ENCODE measurements at regions not wholly inside any gene's neighbourhood (a gene's known extent, or its start where the extent isn't known, plus 50 kb on each side); places are given as distances from the start of the nearest gene placed in this dataset.

DNA sequence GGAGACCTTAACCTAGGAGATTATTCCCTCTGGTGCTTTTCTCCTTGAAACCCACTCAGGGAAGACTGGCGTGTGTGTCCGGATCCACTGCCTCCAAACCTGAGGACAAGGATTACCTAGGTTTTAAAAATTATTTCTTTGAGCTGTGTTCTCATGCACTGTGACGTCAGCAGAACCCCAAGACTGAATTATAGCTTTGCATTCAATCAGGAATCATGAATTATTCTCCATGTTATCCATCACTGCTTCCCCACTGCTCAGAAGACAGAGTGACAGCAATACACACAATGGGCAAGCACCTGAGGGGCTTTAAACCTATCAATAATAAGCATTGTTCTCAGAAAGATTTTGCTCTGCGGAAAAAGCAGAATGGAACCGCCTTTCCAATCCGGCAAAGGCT lies 253.2 kb upstream of the FOXD3 start:
- Histone ChIP-seq H4K20me1 (ENCODE audit: control insufficient read depth, extremely low read depth, insufficient read depth, low read length) (no peaks in the 10 kb centered on the region), H3K27me3 (ENCODE audit: control insufficient read depth, extremely low read depth, insufficient read depth, low read length) (peaks cover 24% of the 10 kb centered on the region), H3K9me1 (ENCODE audit: control insufficient read depth, extremely low read depth, insufficient read depth, low read length) (no peaks in the 10 kb centered on the region), H3K4me1 (ENCODE audit: control insufficient read depth, extremely low read depth, insufficient read depth, low read length) (no peaks in the 10 kb centered on the region), H3K9me3 (ENCODE audit: control insufficient read depth, low read depth, low read length) (no peaks in the 10 kb centered on the region), H3K27ac (ENCODE audit: control insufficient read depth, insufficient read depth, low read length) (no peak overlapping the region), H3K36me3 (ENCODE audit: control insufficient read depth in 2 of 2, extremely low read depth in 1 of 2, insufficient read depth in 2 of 2, low read length in 2 of 2) (no peaks in the 10 kb centered on the region), H3K4me3 (ENCODE audit: control insufficient read depth in 2 of 3, extremely low read depth in 1 of 3, insufficient read depth in 2 of 3, low read depth in 1 of 3, low read length in 3 of 3) (no peak overlapping the region), H3K4me2 (ENCODE audit: control insufficient read depth, extremely low read depth, insufficient read depth, low read depth, low read length) (no peak overlapping the region), H3K79me2 (ENCODE audit: control insufficient read depth, insufficient read depth, low read length) (no peaks in the 10 kb centered on the region), H2AFZ (ENCODE audit: control insufficient read depth, low read length) (no peak overlapping the region), H3K9ac (ENCODE audit: control insufficient read depth, extremely low read depth, insufficient read depth, low read length) (no peak overlapping the region)
- TF ChIP-seq EZH2 (IDR thresholded peaks at IDR 0.05; ENCODE audit: low read length) (no peak), CTCF (optimal IDR thresholded peaks at IDR 0.05 in 1 of 3, IDR thresholded peaks at IDR 0.05 in 1 of 3, conservative IDR thresholded peaks at IDR 0.05 in 1 of 3; ENCODE audit: extremely low read depth in 1 of 3, insufficient read depth in 2 of 3, low read length in 3 of 3) (no peak)
- dilution Hi-C loops (cut with MboI; ENCODE audit: extremely low pct_ligation_motif_present, low sequenced_read_pairs): no loop called here
- DNase-seq (ENCODE audit: low read depth, low spot score) (no peak), FAIRE-seq (no peak)

GRCh38 chr1:63073309-63074306 lies 248.8 kb upstream of the FOXD3 start:
- dilution Hi-C loops (cut with MboI; ENCODE audit: extremely low pct_ligation_motif_present, low sequenced_read_pairs): no loop called here

More at GRCh38 chr1:63073309-63074306, 248.8 kb upstream of the FOXD3 start:
- TF ChIP-seq CTCF (optimal IDR thresholded peaks at IDR 0.05 in 1 of 3, IDR thresholded peaks at IDR 0.05 in 1 of 3, conservative IDR thresholded peaks at IDR 0.05 in 1 of 3; ENCODE audit: extremely low read depth in 1 of 3, insufficient read depth in 2 of 3, low read length in 3 of 3): peak in 2 of 3 experiments; percentile 38 to 46
- TF ChIP-seq EZH2 (IDR thresholded peaks at IDR 0.05; ENCODE audit: low read length): peak; percentile 60
- DNase-seq (ENCODE audit: low read depth, low spot score) (no peak), FAIRE-seq (no peak)
- Histone ChIP-seq H2AFZ (ENCODE audit: control insufficient read depth, low read length) (no peak overlapping the region), H3K9me1 (ENCODE audit: control insufficient read depth, extremely low read depth, insufficient read depth, low read length) (no peaks in the 10 kb centered on the region), H3K9ac (ENCODE audit: control insufficient read depth, extremely low read depth, insufficient read depth, low read length) (no peak overlapping the region), H3K79me2 (ENCODE audit: control insufficient read depth, insufficient read depth, low read length) (no peaks in the 10 kb centered on the region), H3K36me3 (ENCODE audit: control insufficient read depth in 2 of 2, extremely low read depth in 1 of 2, insufficient read depth in 2 of 2, low read length in 2 of 2) (no peaks in the 10 kb centered on the region), H3K27me3 (ENCODE audit: control insufficient read depth, extremely low read depth, insufficient read depth, low read length) (peaks cover 35% of the 10 kb centered on the region), H3K27ac (ENCODE audit: control insufficient read depth, insufficient read depth, low read length) (no peak overlapping the region), H3K4me2 (ENCODE audit: control insufficient read depth, extremely low read depth, insufficient read depth, low read depth, low read length) (peak overlapping the region; percentile 9), H4K20me1 (ENCODE audit: control insufficient read depth, extremely low read depth, insufficient read depth, low read length) (no peaks in the 10 kb centered on the region), H3K4me1 (ENCODE audit: control insufficient read depth, extremely low read depth, insufficient read depth, low read length) (no peaks in the 10 kb centered on the region), H3K9me3 (ENCODE audit: control insufficient read depth, low read depth, low read length) (no peaks in the 10 kb centered on the region), H3K4me3 (ENCODE audit: control insufficient read depth in 2 of 3, extremely low read depth in 1 of 3, insufficient read depth in 2 of 3, low read depth in 1 of 3, low read length in 3 of 3) (no peak overlapping the region)

All from keratinocyte (primary cell).